Kidney (tissue), 13 donors: ENCODE measurements at regions not wholly inside any gene's neighbourhood (a gene's known extent, or its start where the extent isn't known, plus 50 kb on each side); places are given as distances from the start of the nearest gene placed in this dataset.

Experiments
- DNase-seq, 5 donors: peaks; one replicate each; pipeline ENCODE4 v3.0.0-alpha.2; 2013 to 2020
- FAIRE-seq: peaks from 2 replicates; lab custom pipeline; 2012; peaks lifted over from hg19 to GRCh38; lab: Jason Lieb, UNC
- H3K27ac ChIP-seq, 2 donors: one replicate each; pipeline ENCODE4 v1.7.0; 2013; ENCODE audit warnings: low read depth in 2 of 2, low read length in 2 of 2, inconsistent platforms in 1 of 2
- H3K27me3 ChIP-seq: one replicate; pipeline ENCODE4 v1.7.1; 2013; ENCODE audit warnings: low read length, inconsistent platforms; ENCODE audit not compliant: control insufficient read depth, insufficient read depth
- H3K36me3 ChIP-seq, 3 donors: one replicate each; pipeline versions ENCODE4 v1.7.0 to v1.7.1; 2013; ENCODE audit warnings: low read length in 3 of 3, control low read depth in 1 of 3, inconsistent platforms in 1 of 3; ENCODE audit not compliant: insufficient read depth in 3 of 3, control insufficient read depth in 2 of 3
- H3K4me1 ChIP-seq, 3 donors: one replicate each; pipeline versions ENCODE4 v1.7.0 to v1.7.1; 2013; ENCODE audit warnings: low read length in 3 of 3, inconsistent platforms in 1 of 3, low read depth in 1 of 3; ENCODE audit not compliant: control insufficient read depth in 2 of 3, insufficient read depth in 2 of 3
- H3K4me3 ChIP-seq, 3 donors: one replicate each; pipeline versions ENCODE4 v1.7.0 to v1.8.1; 2013; ENCODE audit warnings: low read length in 3 of 3, control low read depth in 1 of 3, inconsistent platforms in 1 of 3
- H3K9ac ChIP-seq, 3 donors: one replicate each; pipeline versions ENCODE4 v1.7.0 to v1.7.1; 2013; ENCODE audit warnings: low read length in 3 of 3, control low read depth in 1 of 3, inconsistent platforms in 1 of 3
- H3K9me3 ChIP-seq, 3 donors: one replicate each; pipeline versions ENCODE4 v1.7.0 to v1.7.1; 2013; ENCODE audit warnings: low read length in 3 of 3, control low read depth in 1 of 3, inconsistent platforms in 1 of 3; ENCODE audit not compliant: control insufficient read depth in 2 of 3, insufficient read depth in 1 of 3
- intact Hi-C: fragments of 100-400 bp; cut with DNase I; formaldehyde crosslinking; loops from one replicate; pipeline ENCODE4 v1.11.1; 2022
- TF ChIP-seq, protein P1 (sequence below): IDR thresholded peaks from 3 replicates; pipeline ENCODE4 v1.5.1; 2012; ENCODE audit warnings: mild to moderate bottlenecking, moderate library complexity, borderline replicate concordance; ENCODE audit not compliant: insufficient read depth; ENCODE audit errors: extremely low read depth
- donor health status: control.
- donor health status: control.
- donor health status: control.
- donor health status: control.
- donor health status: control.
- donor health status: DM: yes; HTN: yes; CAD: no.
- donor health status: Normal renal cell carcinoma (clear cell type).

DNA sequence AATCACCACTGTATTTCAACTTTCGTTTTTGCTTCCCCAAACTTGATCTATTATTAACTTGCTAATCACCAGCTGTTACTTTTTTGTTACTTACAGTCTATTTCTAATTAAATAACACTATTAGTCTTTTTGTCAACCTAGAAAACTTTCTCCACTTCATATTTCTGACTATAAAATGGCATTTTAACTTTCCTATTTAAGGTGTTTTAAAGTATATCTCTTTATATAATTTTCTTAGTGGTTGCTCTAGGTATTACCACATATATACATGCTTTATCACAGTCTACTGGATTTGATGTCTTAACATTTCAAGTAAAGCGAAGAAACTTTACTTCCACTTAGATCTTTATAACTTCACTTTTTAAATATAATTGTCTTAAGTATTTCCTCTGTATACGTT lies 421.2 kb downstream of the DCAF12L2 start:
- Histone ChIP-seq H3K9ac (no peak overlapping the region), H3K9me3 (no peaks in the 10 kb centered on the region), H3K4me3 (no peak overlapping the region), H3K36me3 (no peaks in the 10 kb centered on the region), H3K4me1 (no peaks in the 10 kb centered on the region), H3K27me3 (no peaks in the 10 kb centered on the region), H3K27ac (no peak overlapping the region)
- DNase-seq = no peak
- intact Hi-C loops = no loop called here
- no peak for FAIRE-seq
- TF ChIP-seq, protein P1, sequence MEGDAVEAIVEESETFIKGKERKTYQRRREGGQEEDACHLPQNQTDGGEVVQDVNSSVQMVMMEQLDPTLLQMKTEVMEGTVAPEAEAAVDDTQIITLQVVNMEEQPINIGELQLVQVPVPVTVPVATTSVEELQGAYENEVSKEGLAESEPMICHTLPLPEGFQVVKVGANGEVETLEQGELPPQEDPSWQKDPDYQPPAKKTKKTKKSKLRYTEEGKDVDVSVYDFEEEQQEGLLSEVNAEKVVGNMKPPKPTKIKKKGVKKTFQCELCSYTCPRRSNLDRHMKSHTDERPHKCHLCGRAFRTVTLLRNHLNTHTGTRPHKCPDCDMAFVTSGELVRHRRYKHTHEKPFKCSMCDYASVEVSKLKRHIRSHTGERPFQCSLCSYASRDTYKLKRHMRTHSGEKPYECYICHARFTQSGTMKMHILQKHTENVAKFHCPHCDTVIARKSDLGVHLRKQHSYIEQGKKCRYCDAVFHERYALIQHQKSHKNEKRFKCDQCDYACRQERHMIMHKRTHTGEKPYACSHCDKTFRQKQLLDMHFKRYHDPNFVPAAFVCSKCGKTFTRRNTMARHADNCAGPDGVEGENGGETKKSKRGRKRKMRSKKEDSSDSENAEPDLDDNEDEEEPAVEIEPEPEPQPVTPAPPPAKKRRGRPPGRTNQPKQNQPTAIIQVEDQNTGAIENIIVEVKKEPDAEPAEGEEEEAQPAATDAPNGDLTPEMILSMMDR = no peak

- DNase-seq = no peak
- no peaks in the 10 kb centered on the region for H3K27me3 ChIP-seq
- intact Hi-C loops = no loop called here
- H3K9me3 ChIP-seq = no peaks in the 10 kb centered on the region
- no peaks in the 10 kb centered on the region for H3K4me1 ChIP-seq
- H3K9ac ChIP-seq = no peak overlapping the region
- no peak overlapping the region for H3K27ac ChIP-seq
- FAIRE-seq = no peak
- H3K36me3 ChIP-seq = no peaks in the 10 kb centered on the region
- TF ChIP-seq, protein P1 = no peak
- no peak overlapping the region for H3K4me3 ChIP-seq
These were observed 408.1 kb downstream of the DCAF12L2 start for GRCh38 chrX:125757794-125758564.

GRCh38 chrX:125758819-125759218 lies 407.3 kb downstream of the DCAF12L2 start:
- Histone ChIP-seq H3K9ac (no peak overlapping the region), H3K4me3 (no peak overlapping the region), H3K9me3 (no peaks in the 10 kb centered on the region), H3K27me3 (no peaks in the 10 kb centered on the region), H3K4me1 (no peaks in the 10 kb centered on the region), H3K27ac (no peak overlapping the region), H3K36me3 (no peaks in the 10 kb centered on the region)
- no peak for DNase-seq
- TF ChIP-seq, protein P1 = no peak
- intact Hi-C loops = no loop called here
- no peak for FAIRE-seq
